Liver (tissue), 8 donors: ENCODE measurements at regions not wholly inside any gene's neighbourhood (a gene's known extent, or its start where the extent isn't known, plus 50 kb on each side); places are given as distances from the start of the nearest gene placed in this dataset.

Source experiments
- DNase-seq: peaks from one replicate; pipeline ENCODE4 v3.0.0-alpha.2; 2017; ENCODE audit warnings: low spot score
- H3K27ac ChIP-seq, 2 donors: one replicate each; pipeline ENCODE4 v1.7.0; 2013; ENCODE audit warnings: inconsistent platforms in 2 of 2, low read length in 2 of 2, control low read depth in 1 of 2, low read depth in 1 of 2, mild to moderate bottlenecking in 1 of 2
- H3K27me3 ChIP-seq, 4 donors: one replicate each; pipeline versions ENCODE4 v1.6.1 to v1.7.0; 2013; ENCODE audit warnings: low read length in 3 of 4, inconsistent platforms in 1 of 4, mild to moderate bottlenecking in 1 of 4, moderate library complexity in 1 of 4; ENCODE audit not compliant: control insufficient read depth in 4 of 4, insufficient read depth in 4 of 4
- H3K36me3 ChIP-seq, 4 donors: one replicate each; pipeline versions ENCODE4 v1.6.1 to v1.7.0; 2013; ENCODE audit warnings: low read length in 3 of 4, mild to moderate bottlenecking in 3 of 4, low read depth in 1 of 4, moderate library complexity in 1 of 4; ENCODE audit not compliant: control insufficient read depth in 4 of 4, insufficient read depth in 3 of 4
- H3K4me1 ChIP-seq, 4 donors: one replicate each; pipeline versions ENCODE4 v1.6.1 to v1.7.0; 2013; ENCODE audit warnings: low read length in 3 of 4, mild to moderate bottlenecking in 3 of 4, moderate library complexity in 1 of 4; ENCODE audit not compliant: control insufficient read depth in 4 of 4, insufficient read depth in 4 of 4
- H3K4me3 ChIP-seq, 3 donors: one replicate each; pipeline versions ENCODE4 v1.6.1 to v1.7.0; 2013; ENCODE audit warnings: low read length in 3 of 3, control low read depth in 1 of 3, low read depth in 1 of 3, mild to moderate bottlenecking in 1 of 3
- H3K9ac ChIP-seq, 2 donors: one replicate each; pipeline ENCODE4 v1.7.0; 2013; ENCODE audit warnings: low read length in 2 of 2, mild to moderate bottlenecking in 2 of 2, moderate library complexity in 2 of 2, control low read depth in 1 of 2, low read depth in 1 of 2
- H3K9me3 ChIP-seq, 4 donors: one replicate each; pipeline versions ENCODE4 v1.6.1 to v1.7.0; 2013; ENCODE audit warnings: low read length in 3 of 4; ENCODE audit not compliant: control insufficient read depth in 4 of 4
- ATF3 ChIP-seq: IDR thresholded peaks from 2 replicates; pipeline ENCODE4 v1.6.1; 2016; ENCODE audit warnings: antibody characterized with exemption
- CTCF ChIP-seq: fragments of 150-350 bp; IDR thresholded peaks from 2 replicates; pipeline ENCODE4 v1.5.1; 2017; ENCODE audit warnings: improper control_type of control experiment, low read depth, low read length; ENCODE audit not compliant: missing input control
- EGR1 ChIP-seq, 2 donors: IDR thresholded peaks; 2 replicates each; pipeline ENCODE4 v1.6.1; 2016 to 2018; ENCODE audit warnings: antibody characterized with exemption in 2 of 2, low read depth in 2 of 2
- FOXA1 ChIP-seq: IDR thresholded peaks from 2 replicates; pipeline ENCODE4 v1.6.1; 2016; ENCODE audit warnings: antibody characterized with exemption
- FOXA2 ChIP-seq: IDR thresholded peaks from 2 replicates; pipeline ENCODE4 v1.6.1; 2016; ENCODE audit warnings: antibody characterized with exemption
- GABPA ChIP-seq, 2 donors: IDR thresholded peaks in 1 of 2; conservative IDR thresholded peaks in 1 of 2; 2 replicates each; pipeline ENCODE4 v1.6.1; 2016; ENCODE audit warnings: antibody characterized with exemption in 2 of 2, mild to moderate bottlenecking in 1 of 2, moderate library complexity in 1 of 2
- HNF4A ChIP-seq, 2 donors: conservative IDR thresholded peaks; 2 replicates each; pipeline ENCODE4 v1.6.1; 2016; ENCODE audit warnings: antibody characterized with exemption in 2 of 2, mild to moderate bottlenecking in 2 of 2
- HNF4G ChIP-seq: IDR thresholded peaks from 2 replicates; pipeline ENCODE4 v1.6.1; 2016; ENCODE audit warnings: antibody characterized with exemption
- JUND ChIP-seq, 2 donors: IDR thresholded peaks; 2 replicates each; pipeline ENCODE4 v1.6.1; 2016; ENCODE audit warnings: antibody characterized with exemption in 2 of 2
- NR2F2 ChIP-seq: IDR thresholded peaks from 2 replicates; pipeline ENCODE4 v1.6.1; 2016; ENCODE audit warnings: antibody characterized with exemption
- RAD21 ChIP-seq, 2 donors: IDR thresholded peaks; 2 replicates each; pipeline ENCODE4 v1.6.1; 2016; ENCODE audit warnings: antibody characterized with exemption in 2 of 2, mild to moderate bottlenecking in 2 of 2
- RXRA ChIP-seq, 2 donors: IDR thresholded peaks; 2 replicates each; pipeline ENCODE4 v1.6.1; 2017 to 2018; ENCODE audit warnings: antibody characterized with exemption in 2 of 2, mild to moderate bottlenecking in 1 of 2
- SP1 ChIP-seq: IDR thresholded peaks from 2 replicates; pipeline ENCODE4 v1.6.1; 2018; ENCODE audit warnings: antibody characterized with exemption, mild to moderate bottlenecking
- TAF1 ChIP-seq: conservative IDR thresholded peaks from 2 replicates; pipeline ENCODE4 v1.6.1; 2016; ENCODE audit warnings: antibody characterized with exemption, mild to moderate bottlenecking
- YY1 ChIP-seq: IDR thresholded peaks from 2 replicates; pipeline ENCODE4 v1.6.1; 2016; ENCODE audit warnings: antibody characterized with exemption, mild to moderate bottlenecking
- WGBS: extraction: QIAGEN DNeasy Blood & Tissue Kit; methylation state at CpG from one replicate; pipeline ENCODE4 v1.1.7; 2013; 5-methylcytosine and 5-hydroxymethylcytosine counted together
- TF ChIP-seq, protein P1 (sequence below): IDR thresholded peaks from 2 replicates; pipeline ENCODE4 v1.6.1; 2016; ENCODE audit warnings: antibody characterized with exemption
- TF ChIP-seq, protein P2 (sequence below): IDR thresholded peaks from 2 replicates; pipeline ENCODE4 v1.6.1; 2016; ENCODE audit warnings: antibody characterized with exemption
- TF ChIP-seq, protein P3 (sequence below): IDR thresholded peaks from 2 replicates; pipeline ENCODE4 v1.6.1; 2016; ENCODE audit warnings: antibody characterized with exemption, mild to moderate bottlenecking
- donor health status: healthy.
- donor health status: healthy.
- donor health status: healthy.
- donor health status: healthy.
- donor health status: healthy.

DNA sequence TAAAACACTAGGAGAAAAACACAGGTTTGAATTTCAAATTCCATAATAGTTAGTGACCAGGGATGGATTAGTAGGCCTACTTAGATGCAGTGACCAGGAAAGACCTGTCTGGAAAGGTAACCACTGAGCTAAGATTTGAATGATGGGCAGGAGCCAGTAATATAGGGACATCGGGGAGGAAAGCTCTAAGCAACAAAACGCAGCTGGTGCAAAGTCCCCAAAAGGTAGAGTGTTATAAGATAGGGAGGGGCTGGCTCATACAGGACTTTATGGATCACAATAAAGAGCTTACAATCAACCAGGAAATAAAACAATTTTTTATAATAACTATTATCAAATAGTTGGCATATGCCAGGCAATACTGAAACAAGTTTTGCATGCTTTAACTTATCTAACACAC lies 849.4 kb downstream of the LRRTM4 start:
- H3K36me3 ChIP-seq = no peaks in the 10 kb centered on the region
- TF ChIP-seq, protein P1, sequence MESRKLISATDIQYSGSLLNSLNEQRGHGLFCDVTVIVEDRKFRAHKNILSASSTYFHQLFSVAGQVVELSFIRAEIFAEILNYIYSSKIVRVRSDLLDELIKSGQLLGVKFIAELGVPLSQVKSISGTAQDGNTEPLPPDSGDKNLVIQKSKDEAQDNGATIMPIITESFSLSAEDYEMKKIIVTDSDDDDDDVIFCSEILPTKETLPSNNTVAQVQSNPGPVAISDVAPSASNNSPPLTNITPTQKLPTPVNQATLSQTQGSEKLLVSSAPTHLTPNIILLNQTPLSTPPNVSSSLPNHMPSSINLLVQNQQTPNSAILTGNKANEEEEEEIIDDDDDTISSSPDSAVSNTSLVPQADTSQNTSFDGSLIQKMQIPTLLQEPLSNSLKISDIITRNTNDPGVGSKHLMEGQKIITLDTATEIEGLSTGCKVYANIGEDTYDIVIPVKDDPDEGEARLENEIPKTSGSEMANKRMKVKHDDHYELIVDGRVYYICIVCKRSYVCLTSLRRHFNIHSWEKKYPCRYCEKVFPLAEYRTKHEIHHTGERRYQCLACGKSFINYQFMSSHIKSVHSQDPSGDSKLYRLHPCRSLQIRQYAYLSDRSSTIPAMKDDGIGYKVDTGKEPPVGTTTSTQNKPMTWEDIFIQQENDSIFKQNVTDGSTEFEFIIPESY = no peak
- TF ChIP-seq EGR1 (IDR thresholded peaks at IDR 0.05; ENCODE audit: low read depth in 2 of 2) (no peak), GABPA (IDR thresholded peaks at IDR 0.05 in 1 of 2, conservative IDR thresholded peaks at IDR 0.05 in 1 of 2) (no peak), NR2F2 (no peak), FOXA2 (no peak), TAF1 (no peak), HNF4A (conservative IDR thresholded peaks at IDR 0.05) (no peak), YY1 (no peak), RXRA (IDR thresholded peaks at IDR 0.05) (no peak), FOXA1 (no peak), JUND (IDR thresholded peaks at IDR 0.05) (no peak), CTCF (no peak), ATF3 (no peak), HNF4G (no peak), RAD21 (IDR thresholded peaks at IDR 0.05) (no peak), SP1 (no peak)
- TF ChIP-seq, protein P2, sequence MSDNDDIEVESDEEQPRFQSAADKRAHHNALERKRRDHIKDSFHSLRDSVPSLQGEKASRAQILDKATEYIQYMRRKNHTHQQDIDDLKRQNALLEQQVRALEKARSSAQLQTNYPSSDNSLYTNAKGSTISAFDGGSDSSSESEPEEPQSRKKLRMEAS = no peak
- TF ChIP-seq, protein P3, sequence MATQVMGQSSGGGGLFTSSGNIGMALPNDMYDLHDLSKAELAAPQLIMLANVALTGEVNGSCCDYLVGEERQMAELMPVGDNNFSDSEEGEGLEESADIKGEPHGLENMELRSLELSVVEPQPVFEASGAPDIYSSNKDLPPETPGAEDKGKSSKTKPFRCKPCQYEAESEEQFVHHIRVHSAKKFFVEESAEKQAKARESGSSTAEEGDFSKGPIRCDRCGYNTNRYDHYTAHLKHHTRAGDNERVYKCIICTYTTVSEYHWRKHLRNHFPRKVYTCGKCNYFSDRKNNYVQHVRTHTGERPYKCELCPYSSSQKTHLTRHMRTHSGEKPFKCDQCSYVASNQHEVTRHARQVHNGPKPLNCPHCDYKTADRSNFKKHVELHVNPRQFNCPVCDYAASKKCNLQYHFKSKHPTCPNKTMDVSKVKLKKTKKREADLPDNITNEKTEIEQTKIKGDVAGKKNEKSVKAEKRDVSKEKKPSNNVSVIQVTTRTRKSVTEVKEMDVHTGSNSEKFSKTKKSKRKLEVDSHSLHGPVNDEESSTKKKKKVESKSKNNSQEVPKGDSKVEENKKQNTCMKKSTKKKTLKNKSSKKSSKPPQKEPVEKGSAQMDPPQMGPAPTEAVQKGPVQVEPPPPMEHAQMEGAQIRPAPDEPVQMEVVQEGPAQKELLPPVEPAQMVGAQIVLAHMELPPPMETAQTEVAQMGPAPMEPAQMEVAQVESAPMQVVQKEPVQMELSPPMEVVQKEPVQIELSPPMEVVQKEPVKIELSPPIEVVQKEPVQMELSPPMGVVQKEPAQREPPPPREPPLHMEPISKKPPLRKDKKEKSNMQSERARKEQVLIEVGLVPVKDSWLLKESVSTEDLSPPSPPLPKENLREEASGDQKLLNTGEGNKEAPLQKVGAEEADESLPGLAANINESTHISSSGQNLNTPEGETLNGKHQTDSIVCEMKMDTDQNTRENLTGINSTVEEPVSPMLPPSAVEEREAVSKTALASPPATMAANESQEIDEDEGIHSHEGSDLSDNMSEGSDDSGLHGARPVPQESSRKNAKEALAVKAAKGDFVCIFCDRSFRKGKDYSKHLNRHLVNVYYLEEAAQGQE = no peak
- H3K27me3 ChIP-seq = no peaks in the 10 kb centered on the region
- H3K27ac ChIP-seq = no peak overlapping the region
- peaks cover 0 to 9% (median 5%) of the 10 kb centered on the region in 4 donors for H3K4me1 ChIP-seq
- H3K9ac ChIP-seq = no peak overlapping the region
- 81% methylated on average over 2 of the region's 2 CpGs for WGBS
- no peaks in the 10 kb centered on the region for H3K9me3 ChIP-seq
- no peak overlapping the region for H3K4me3 ChIP-seq
- no peak for DNase-seq
